ENCODE measurements at regions not wholly inside any gene's neighbourhood (a gene's known extent, or its start where the extent isn't known, plus 50 kb on each side); places are given as distances from the start of the nearest gene placed in this dataset.
"Not testable (repeated sequence)": the region's sequence is repeated elsewhere in the genome, so short reads cannot be mapped to it uniquely, and the experiment has no call there.

GRCh38 chr18:35876243-35876642, 96.2 kb upstream of the RMP24 start:
- no peak for DNase-seq

GRCh38 chr18:35880788-35881455, 91.6 kb upstream of the RMP24 start:
- DNase-seq = no peak

GRCh38 chr18:35888329-35888728, 84.2 kb upstream of the RMP24 start:
- no peak for DNase-seq

GRCh38 chr18:35889677-35890076, 82.8 kb upstream of the RMP24 start:
- no peak for DNase-seq

GRCh38 chr18:35890323-35890722, 82.2 kb upstream of the RMP24 start:
- no peak for DNase-seq

- no peak for DNase-seq
Measured at GRCh38 chr18:35892118-35892517, 80.4 kb upstream of the RMP24 start.

GRCh38 chr18:35897481-35897880, 75.0 kb upstream of the RMP24 start:
- DNase-seq = not testable (repeated sequence)

- DNase-seq = no peak
Measured at GRCh38 chr18:35904389-35905037, 68.0 kb upstream of the RMP24 start.

- DNase-seq = no peak
Measured at GRCh38 chr18:35905436-35905835, 67.0 kb upstream of the RMP24 start.

GRCh38 chr18:35906291-35906690, 66.2 kb upstream of the RMP24 start:
- DNase-seq = not testable (repeated sequence)

GRCh38 chr18:35910327-35910726, 62.2 kb upstream of the RMP24 start:
- DNase-seq = no peak

- DNase-seq = no peak
Measured at GRCh38 chr18:35912332-35912731, 60.1 kb upstream of the RMP24 start.

GRCh38 chr18:35915056-35915455, 57.4 kb upstream of the RMP24 start:
- DNase-seq = no peak

GRCh38 chr18:35917043-35917442, 55.4 kb upstream of the RMP24 start:
- no peak for DNase-seq

- DNase-seq = no peak
Measured at GRCh38 chr18:35918564-35918963, 53.9 kb upstream of the RMP24 start.

GRCh38 chr18:35919179-35919578, 53.3 kb upstream of the RMP24 start:
- DNase-seq = no peak

- DNase-seq = no peak
Measured at GRCh38 chr18:35920623-35921022, 51.9 kb upstream of the RMP24 start.
